PC-3 (cell line): ENCODE measurements at regions not wholly inside any gene's neighbourhood (a gene's known extent, or its start where the extent isn't known, plus 50 kb on each side); places are given as distances from the start of the nearest gene placed in this dataset.

Source experiments
- EZH2 ChIP-seq: fragments of 300-600 bp; sonication (generic); IDR thresholded peaks from one replicate; pipeline ENCODE4 v1.6.1; 2017; ENCODE audit warnings: antibody characterized with exemption, mild to moderate bottlenecking, low read length; ENCODE audit not compliant: unreplicated experiment
- EZH2phosphoT487 ChIP-seq: fragments of 300-600 bp; sonication (generic); IDR thresholded peaks from 2 replicates; pipeline ENCODE4 v1.6.1; 2018; ENCODE audit warnings: mild to moderate bottlenecking, antibody characterized with exemption, low read length, borderline replicate concordance
- TF ChIP-seq, protein P1 (sequence below): fragments of 300-600 bp; sonication (generic); conservative IDR thresholded peaks from 2 replicates; pipeline ENCODE4 v1.5.1; 2017; ENCODE audit warnings: antibody characterized with exemption, low read depth, mild to moderate bottlenecking, low read length

DNA sequence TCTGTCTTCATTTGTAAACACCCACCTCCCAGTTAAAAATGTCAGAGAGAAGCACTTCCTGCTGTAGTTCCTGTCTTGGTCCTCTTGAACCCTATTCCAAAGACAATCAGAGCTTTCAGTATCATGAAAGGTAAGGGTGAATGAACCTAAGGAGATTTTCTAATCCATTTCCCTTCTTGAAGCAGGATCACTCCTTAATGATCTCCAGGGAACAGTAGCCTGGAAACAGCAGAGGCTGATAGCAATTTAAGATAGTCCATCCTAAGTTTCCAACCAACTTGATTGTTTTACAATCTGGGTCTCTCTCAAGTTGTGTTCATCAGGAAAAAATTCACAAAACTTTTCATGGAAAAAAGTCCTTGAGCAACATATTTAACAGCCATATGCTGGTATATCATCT is 273.6 kb downstream of the NEBL start:
- TF ChIP-seq, protein P1, sequence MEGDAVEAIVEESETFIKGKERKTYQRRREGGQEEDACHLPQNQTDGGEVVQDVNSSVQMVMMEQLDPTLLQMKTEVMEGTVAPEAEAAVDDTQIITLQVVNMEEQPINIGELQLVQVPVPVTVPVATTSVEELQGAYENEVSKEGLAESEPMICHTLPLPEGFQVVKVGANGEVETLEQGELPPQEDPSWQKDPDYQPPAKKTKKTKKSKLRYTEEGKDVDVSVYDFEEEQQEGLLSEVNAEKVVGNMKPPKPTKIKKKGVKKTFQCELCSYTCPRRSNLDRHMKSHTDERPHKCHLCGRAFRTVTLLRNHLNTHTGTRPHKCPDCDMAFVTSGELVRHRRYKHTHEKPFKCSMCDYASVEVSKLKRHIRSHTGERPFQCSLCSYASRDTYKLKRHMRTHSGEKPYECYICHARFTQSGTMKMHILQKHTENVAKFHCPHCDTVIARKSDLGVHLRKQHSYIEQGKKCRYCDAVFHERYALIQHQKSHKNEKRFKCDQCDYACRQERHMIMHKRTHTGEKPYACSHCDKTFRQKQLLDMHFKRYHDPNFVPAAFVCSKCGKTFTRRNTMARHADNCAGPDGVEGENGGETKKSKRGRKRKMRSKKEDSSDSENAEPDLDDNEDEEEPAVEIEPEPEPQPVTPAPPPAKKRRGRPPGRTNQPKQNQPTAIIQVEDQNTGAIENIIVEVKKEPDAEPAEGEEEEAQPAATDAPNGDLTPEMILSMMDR = no peak
- no peak for TF ChIP-seq EZH2phosphoT487
- no peak for TF ChIP-seq EZH2
